ENCODE measurements at regions not wholly inside any gene's neighbourhood (a gene's known extent, or its start where the extent isn't known, plus 50 kb on each side); places are given as distances from the start of the nearest gene placed in this dataset.

- no peaks in the 10 kb centered on the region for H3K9me3 Mint-ChIP-seq
- intact Hi-C loops (cut with micrococcal nuclease): no loop called here
- POLR2A ChIA-PET: no interaction called here
- ATAC-seq (ENCODE audit: low read depth) (no peak), DNase-seq (no peak)
- no peak overlapping the region for H3K27ac Mint-ChIP-seq
- CTCF ChIA-PET: no interaction called here
- no peak for TF ChIP-seq CTCF (IDR thresholded peaks at IDR 0.05)
- H3K4me1 Mint-ChIP-seq: no peaks in the 10 kb centered on the region
- no peak overlapping the region for H3K4me3 Mint-ChIP-seq
- H3K36me3 Mint-ChIP-seq (ENCODE audit: low read depth): no peaks in the 10 kb centered on the region
- H3K27me3 Mint-ChIP-seq: no peaks in the 10 kb centered on the region
Observed at GRCh38 chr13:40231311-40231710, 435.1 kb downstream of the FOXO1 start.

GRCh38 chr13:40231751-40232150, 434.7 kb downstream of the FOXO1 start:
- CTCF ChIA-PET: no interaction called here
- H3K9me3 Mint-ChIP-seq: no peaks in the 10 kb centered on the region

DNA sequence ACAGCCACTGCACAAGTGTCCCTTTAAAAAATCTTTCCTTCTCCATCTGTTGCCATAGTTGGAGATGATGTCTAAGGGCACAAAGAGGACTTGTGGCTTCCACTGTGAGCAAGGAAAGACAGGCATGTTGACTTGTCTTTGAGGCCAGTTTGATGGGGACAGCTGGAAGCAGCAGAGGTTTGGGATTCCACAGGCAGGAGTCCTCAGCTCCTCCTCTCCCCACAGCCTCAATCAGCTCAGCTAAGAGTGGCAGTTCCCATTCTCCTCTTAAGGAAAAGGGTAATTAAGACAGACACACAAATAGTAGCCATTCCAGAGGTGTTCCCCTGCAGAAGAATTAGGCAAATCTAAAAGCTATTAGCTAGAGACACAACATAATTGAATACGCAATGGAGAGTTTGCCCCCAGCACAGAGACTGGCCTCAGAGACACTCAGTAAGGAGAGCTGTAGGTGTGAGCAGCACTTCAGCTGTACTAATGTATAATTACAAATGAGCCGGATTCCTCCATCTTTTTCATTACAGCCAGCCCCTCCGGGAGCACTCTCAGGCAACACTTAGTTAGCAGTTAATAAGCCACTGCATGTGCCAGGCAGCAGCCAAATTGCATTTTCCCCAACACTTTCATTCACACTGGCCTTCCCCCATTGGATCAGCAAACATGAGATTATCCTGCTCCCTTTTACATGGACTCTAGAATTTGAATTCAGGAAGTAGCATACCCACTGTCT, 434.0 kb downstream of the FOXO1 start:
- H3K4me1 Mint-ChIP-seq: no peaks in the 10 kb centered on the region
- no peak for TF ChIP-seq CTCF (IDR thresholded peaks at IDR 0.05)

More at GRCh38 chr13:40231751-40232150, 434.7 kb downstream of the FOXO1 start:
- Mint-ChIP-seq H3K36me3 (ENCODE audit: low read depth) (no peaks in the 10 kb centered on the region), H3K27ac (no peak overlapping the region), H3K4me1 (no peaks in the 10 kb centered on the region), H3K4me3 (no peak overlapping the region), H3K27me3 (no peaks in the 10 kb centered on the region)
- POLR2A ChIA-PET: no interaction called here
- DNase-seq (no peak), ATAC-seq (ENCODE audit: low read depth) (no peak)
- TF ChIP-seq CTCF (IDR thresholded peaks at IDR 0.05): no peak
- intact Hi-C loops (cut with micrococcal nuclease): no loop called here

GRCh38 chr13:40233731-40234195, 432.7 kb downstream of the FOXO1 start:
- DNase-seq (no peak), ATAC-seq (ENCODE audit: low read depth) (no peak)
- no peak for TF ChIP-seq CTCF (IDR thresholded peaks at IDR 0.05)
- no peak overlapping the region for H3K27ac Mint-ChIP-seq
- intact Hi-C loops (cut with micrococcal nuclease): no loop called here
- no peaks in the 10 kb centered on the region for H3K4me1 Mint-ChIP-seq
- CTCF ChIA-PET: no interaction called here
- H3K27me3 Mint-ChIP-seq: no peaks in the 10 kb centered on the region
- no peaks in the 10 kb centered on the region for H3K36me3 Mint-ChIP-seq (ENCODE audit: low read depth)
- no peaks in the 10 kb centered on the region for H3K9me3 Mint-ChIP-seq
- H3K4me3 Mint-ChIP-seq: no peak overlapping the region
- POLR2A ChIA-PET: no interaction called here

More for the DNA sequence above, 434.0 kb downstream of the FOXO1 start:
- H3K27ac Mint-ChIP-seq: peak overlapping the region; percentile 19
- no peaks in the 10 kb centered on the region for H3K36me3 Mint-ChIP-seq (ENCODE audit: low read depth)
- intact Hi-C loops (cut with micrococcal nuclease): no loop called here
- H3K9me3 Mint-ChIP-seq: no peaks in the 10 kb centered on the region
- ATAC-seq (ENCODE audit: low read depth): no peak
- no peaks in the 10 kb centered on the region for H3K27me3 Mint-ChIP-seq
- ChIA-PET POLR2A (no interaction called here), CTCF (no interaction called here)
- no peak for DNase-seq
- H3K4me3 Mint-ChIP-seq: no peak overlapping the region

DNA sequence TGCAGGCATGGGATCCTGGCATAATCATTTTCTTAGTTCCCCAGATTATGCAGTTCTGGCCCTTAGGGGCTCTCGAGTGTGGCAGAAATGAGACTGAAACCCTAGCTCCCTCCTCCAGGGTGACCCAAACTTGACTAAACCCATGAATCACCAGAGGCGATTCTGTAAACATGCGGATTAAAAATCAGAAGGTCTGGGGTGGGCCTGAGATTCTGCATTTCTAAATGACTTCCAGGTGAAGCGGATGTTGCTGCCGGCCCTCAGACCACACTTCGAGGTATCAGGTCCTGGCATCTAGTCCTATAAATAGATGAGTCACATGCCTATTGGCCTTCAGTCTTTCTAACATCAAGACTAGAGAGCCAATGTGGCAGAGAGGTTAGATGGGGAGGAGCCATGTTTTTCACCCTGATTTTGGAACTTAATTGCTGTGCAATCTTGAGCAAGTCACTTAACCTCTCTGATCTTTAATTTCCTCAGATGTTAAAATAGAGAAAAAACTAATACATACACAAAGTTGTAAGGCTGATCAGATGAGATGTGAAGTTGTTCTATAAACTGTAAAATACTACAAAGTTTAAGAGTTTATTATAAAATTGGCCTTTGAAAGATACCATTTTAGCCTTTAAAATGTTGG, 431.2 kb downstream of the FOXO1 start:
- H3K9me3 Mint-ChIP-seq: no peaks in the 10 kb centered on the region
- no peaks in the 10 kb centered on the region for H3K4me1 Mint-ChIP-seq
- ChIA-PET CTCF (no interaction called here), POLR2A (interaction anchor here (0.6 kb wide), 1 partner anchor 30 kb away, joined by 5 read pairs; no protein-coding TSS in a partner anchor)
- ATAC-seq (ENCODE audit: low read depth) (no peak), DNase-seq (no peak)
- intact Hi-C loops (cut with micrococcal nuclease): no loop called here
- H3K27me3 Mint-ChIP-seq: no peaks in the 10 kb centered on the region
- no peak for TF ChIP-seq CTCF (IDR thresholded peaks at IDR 0.05)
- H3K27ac Mint-ChIP-seq: no peak overlapping the region
- no peak overlapping the region for H3K4me3 Mint-ChIP-seq
- H3K36me3 Mint-ChIP-seq (ENCODE audit: low read depth): no peaks in the 10 kb centered on the region
